NCI-H748 (cell line): ENCODE measurements at regions not wholly inside any gene's neighbourhood (a gene's known extent, or its start where the extent isn't known, plus 50 kb on each side); places are given as distances from the start of the nearest gene placed in this dataset.
"Not testable (repeated sequence)": the region's sequence is repeated elsewhere in the genome, so short reads cannot be mapped to it uniquely, and the experiment has no call there.

Source experiments
- DNase-seq: peaks from one replicate; lab custom pipeline; 2025; ENCODE audit not compliant: unreplicated experiment; lab: John Stamatoyannopoulos, UW

DNA sequence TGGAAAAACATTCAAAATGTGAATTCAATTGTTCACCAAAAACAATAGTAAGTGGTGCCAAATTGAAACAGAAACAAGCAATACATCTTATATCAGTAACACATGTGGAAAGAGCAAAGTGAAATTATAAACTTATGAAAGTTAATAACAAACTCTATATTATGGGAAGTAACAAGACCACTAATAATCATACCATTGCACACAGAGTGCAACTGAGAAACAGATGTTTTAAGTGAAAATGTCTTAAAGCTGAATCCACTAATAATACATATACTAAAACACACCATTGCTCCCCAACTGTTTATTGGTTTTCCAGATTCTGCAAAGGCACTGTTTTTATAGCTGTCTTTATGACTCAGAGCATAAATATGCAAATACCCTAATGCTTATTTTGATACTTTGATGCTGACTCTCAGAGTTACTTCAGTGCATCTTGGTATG, 292.3 kb downstream of the RFPL4B start:
- DNase-seq, result no peak

DNA sequence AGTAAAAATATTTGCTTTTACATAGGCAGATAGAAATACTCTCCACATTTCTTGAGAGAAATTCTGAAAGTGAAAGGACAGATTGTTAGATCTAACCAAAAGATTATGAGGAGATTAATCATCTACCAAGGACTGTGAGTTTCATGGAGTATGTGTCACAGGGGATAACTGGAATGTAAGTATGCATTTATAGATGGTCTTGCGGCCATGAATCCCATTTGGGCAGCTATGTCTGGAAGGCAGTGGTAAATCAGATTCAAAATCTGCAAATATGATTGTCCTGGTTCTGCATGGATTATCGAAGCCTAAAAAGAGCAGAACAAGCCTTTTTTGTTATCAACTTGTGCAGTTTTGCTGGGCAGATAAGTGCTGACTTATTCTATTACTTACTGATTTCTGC, 293.8 kb downstream of the RFPL4B start:
- no peak for DNase-seq

DNA sequence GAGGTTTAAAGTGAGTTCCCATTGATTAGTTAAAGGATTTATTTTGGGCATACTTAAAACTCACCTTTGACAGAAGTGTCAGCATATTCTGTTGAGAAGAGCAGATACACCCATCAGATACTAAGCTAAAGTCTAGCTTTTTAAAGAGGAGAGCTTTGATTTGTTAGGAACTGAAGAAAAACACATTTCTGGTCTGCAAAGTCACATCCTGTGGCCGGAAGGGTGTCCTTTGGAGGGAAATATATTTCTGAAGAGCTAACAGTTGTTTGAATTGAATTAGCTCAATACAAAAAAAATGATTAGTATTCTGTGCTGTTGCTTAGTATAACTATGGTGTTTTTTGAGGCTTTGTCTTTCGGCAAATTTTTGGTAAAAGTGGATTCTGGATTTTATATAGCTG, 302.7 kb downstream of the RFPL4B start:
- no peak for DNase-seq

DNA sequence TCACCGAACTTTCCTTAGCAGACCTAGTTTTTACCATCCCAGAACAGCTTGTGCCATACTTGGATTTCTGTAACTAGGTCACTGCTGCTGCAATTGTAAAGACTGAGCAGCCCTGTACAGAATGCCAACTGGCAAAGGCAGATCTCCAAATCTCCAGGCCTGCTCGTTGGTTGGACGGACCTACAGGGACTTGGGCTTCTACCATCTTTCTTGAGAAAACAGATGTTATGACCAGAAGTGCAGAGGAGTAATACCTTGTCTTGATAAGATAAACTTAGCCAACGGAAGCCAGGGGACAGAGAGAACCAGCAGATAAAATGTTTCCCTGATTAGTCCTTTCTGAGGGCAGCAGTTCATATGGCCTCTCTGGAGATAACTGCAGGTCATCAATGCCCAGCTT, 304.1 kb downstream of the RFPL4B start:
- DNase-seq, result no peak

DNA sequence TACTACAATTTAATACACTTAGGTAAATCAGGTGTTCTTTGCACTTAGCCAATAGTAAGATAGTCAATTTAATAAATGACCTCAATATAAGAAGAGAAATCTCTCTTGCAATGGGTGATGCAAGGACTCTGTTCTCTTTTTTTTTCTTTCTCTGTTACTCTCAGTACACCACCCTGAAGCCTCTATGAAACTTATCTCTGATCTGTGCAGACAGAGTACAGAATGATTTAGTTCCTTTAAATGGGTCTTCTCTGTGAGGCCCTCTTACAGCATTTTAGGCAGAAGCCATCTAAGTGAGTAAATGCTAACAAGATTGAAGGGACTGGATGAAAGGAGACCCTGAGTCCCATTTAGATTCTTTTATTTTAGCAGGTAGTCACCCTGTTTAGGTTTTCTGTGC, 312.8 kb downstream of the RFPL4B start:
- DNase-seq, result no peak

DNA sequence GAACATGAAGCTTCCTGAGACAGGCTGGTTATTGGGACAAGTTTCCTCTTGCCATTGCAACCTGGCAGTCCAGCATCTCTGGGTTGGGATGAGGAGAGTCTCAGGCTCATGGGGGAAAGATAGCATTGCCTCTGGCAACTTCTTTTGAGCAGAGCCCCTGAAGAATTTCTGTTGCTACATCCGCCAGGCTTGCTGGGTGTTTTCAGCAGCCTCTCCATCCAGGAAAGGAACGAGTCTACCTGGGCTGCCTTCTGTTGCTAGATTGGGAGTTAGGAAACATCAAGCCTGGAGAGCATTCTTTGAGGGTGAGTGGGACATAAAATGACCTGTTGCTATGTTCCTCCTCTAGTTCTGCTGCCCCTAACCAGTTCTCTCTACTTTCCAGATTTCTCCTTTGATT, 313.5 kb downstream of the RFPL4B start:
- DNase-seq, result no peak

DNA sequence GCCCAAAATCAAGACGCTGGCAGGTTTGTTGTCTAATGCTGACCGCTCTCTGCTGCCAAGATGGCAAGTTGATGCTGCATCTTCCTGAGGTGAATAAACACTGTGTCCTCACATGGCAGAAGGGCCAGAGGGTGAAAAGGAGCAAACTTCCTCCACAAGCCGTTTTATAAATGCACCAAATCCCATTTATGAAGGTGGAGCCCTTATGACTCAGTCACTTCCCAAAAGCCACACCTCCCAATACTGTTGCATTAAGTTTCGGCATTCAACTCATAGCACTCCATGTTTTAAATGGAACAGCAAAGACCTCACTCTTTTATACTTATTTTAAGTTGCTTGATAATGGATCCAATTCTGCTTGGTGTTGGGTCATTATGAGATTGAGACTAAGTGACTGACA, 316.6 kb downstream of the RFPL4B start:
- DNase-seq, result no peak

DNA sequence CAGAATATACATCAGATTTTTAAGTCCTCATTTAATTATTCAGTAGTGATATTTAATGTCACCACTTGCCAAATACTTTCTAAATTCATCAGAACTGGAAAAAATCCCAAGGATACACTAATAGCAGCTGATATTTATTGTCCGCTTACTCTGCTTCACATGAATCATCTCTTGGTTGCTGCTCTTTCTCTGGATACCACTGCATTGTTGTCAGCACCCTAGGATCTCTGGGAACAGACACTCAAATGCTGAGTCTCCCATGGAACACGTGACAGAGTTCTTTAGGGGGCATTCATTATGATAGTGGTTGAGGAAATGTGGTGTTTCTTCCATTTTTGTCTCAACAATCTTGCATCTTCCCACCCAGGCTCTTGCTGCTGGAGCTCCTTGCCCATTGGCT, 318.0 kb downstream of the RFPL4B start:
- DNase-seq, result no peak

DNA sequence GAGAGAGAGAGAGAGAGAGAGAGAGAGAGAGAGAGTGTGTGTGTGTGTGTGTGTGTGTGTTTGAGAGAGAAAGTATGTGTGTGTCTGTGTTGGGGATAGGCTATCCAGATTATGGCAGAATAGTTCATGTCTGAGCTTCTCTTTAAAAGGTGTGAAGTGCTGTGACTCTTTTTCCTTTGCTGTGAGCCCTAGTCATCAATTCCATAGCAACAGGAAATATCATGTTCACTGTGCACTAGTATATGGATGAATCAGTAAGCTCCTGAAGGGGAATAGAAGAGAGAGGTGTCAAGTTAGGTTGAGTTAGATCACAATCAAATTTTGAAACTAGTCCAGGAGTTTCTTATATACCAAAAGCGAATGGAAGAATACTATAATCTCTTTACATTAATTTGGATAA, 318.7 kb downstream of the RFPL4B start:
- no peak for DNase-seq

DNA sequence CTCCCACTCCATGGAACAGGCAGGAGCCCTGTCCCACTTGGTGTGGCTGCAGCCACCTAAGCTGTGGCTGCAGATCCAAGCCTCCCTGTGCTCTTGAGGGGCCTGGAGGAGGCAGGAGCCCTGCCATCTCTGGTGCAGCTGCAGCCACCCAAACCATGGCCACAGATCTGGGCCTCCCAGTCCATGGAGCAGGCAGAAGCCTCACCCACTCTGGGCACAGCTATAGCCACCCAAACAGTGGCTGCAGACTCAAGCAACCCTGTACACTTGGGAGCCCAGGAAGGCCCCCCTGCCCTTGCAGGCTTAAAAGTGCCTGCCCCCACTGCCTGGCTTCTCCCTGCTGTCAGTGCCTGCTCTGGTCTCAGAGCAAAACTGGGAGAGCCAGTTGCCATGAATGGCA, 320.3 kb downstream of the RFPL4B start:
- DNase-seq, result no peak

DNA sequence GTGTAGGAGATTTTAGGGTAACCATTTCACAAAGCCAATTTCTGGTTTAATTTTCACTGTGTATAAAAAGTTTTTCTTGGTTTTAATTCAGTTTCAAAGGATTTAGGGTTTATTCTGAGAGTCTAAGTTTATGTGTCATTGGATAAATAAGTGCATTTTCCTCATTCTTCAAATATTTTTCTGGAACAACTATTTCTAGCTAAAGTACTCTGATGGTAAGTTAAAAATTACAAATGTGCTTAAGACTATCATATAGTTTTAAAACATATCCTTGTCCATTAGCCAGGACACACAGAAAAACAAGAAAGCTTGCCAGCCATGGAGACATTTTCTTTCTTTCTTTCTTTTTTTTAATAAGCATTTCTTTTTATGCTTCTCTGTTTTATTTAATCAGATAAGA, 333.0 kb downstream of the RFPL4B start:
- DNase-seq, result no peak

DNA sequence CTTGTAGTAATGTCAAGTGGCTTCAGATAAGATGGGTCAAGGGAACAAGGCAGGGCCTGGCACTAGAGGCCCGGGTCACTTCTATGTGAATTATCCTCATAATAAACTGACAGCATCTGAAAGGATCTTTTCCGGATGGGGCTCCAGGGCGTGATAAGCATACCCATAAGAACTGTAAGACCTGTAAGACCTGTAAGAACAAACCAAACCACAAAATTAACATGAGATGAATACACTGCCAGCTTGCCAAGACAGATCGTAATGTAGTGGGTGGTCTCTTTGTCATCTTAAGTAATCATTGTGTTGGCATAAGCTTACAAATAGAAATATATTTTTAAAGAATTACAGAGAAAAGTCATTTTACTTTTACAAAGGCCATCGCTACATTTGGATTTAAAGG, 334.9 kb downstream of the RFPL4B start:
- no peak for DNase-seq

DNA sequence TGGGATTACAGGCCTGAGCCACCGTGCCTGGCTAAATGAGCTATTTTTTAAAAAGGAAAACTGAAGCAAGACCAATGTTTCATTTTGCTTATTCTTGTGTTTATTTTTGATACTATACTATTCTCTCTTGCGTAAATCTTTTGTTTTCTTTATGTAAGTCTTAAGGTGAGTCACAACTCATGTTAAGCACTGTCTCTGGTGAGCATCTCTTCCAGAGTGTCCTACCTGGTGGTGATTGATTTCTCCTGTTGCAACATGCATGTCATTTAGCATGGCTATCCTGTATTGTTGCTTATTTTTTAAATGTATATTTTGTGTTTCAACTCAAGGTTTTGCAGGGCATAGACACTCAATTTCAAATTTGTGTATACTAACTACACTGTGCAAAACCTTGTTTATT, 336.0 kb downstream of the RFPL4B start:
- DNase-seq, result no peak

DNA sequence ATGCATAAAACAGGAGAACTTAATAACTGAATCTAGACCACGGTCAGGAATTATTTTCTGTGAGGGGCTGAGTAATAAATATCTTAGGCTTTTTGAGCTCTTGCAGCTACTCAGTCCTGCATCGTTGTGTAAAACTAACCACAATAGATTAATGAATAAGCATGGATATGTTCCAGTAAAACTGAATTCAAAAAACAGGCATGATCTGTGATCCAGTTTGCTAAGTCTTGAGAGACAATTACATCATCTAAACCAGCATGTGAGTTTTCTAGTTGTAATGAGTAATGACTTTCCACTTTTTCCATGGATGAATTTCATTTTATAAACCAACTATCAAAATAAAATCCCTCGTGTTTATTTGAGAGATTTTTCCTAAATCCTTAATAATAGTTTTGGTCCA, 336.8 kb downstream of the RFPL4B start:
- no peak for DNase-seq

DNA sequence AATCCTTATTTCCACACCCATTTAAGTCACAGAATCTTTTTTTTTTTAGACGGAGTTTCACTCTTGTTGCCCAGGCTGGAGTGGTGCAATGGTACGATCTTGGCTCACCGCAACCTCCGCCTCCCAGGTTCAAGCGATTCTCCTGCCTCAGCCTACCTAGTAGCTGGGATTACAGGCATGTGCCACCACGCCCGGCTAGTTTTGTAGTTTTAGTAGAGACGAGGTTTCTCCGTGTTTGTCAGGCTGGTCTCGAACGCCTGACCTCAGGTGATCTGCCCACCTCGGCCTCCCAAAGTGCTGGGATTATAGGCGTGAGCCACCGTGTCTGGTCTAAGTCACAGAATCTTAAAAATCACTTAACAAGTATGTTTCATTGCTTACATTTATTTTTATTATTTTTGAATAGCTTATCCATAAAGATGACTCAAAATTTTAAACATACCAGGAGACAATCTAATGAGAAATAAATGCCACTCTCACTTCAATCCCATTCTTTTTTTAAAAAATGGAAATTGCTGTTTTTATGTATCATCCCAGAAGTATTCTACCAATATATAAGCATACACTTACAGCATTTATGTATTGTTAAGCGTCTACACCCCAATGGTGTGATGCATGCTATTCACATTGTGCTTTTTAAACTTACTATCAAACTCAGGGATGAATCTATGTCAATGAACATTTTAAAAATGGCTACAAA, 338.5 kb downstream of the RFPL4B start:
- DNase-seq, result not testable (repeated sequence)

DNA sequence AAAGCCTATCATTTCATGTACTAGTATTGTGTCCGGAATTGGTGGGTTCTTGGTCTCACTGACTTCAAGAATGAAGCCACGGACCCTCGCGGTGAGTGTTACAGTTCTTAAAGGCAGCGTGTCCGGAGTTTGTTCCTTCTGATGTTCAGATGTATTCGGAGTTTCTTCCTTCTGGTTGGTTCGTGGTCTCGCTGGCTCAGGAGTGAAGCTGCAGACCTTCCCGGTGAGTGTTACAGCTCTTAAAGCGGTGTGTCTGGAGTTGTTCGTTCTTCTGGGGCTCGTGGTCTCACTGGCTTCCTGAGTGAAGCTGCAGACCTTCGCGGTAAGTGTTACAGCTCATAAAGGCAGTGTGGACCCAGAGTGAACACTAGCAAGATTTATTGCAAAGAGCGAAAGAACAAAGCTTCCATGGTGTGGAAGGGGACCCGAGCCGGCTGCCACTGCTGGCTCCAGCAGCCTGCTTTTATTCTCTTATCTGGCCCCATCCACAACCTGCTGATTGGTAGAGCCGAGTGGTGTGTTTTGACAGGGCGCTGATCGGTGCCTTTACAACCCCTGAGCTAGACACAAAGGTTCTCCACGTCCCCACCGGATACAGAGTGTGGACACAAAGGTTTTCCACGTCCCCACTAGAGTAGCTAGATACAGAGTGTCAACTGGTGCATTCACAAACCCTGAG, 341.5 kb downstream of the RFPL4B start:
- DNase-seq, result peak; percentile 79

DNA sequence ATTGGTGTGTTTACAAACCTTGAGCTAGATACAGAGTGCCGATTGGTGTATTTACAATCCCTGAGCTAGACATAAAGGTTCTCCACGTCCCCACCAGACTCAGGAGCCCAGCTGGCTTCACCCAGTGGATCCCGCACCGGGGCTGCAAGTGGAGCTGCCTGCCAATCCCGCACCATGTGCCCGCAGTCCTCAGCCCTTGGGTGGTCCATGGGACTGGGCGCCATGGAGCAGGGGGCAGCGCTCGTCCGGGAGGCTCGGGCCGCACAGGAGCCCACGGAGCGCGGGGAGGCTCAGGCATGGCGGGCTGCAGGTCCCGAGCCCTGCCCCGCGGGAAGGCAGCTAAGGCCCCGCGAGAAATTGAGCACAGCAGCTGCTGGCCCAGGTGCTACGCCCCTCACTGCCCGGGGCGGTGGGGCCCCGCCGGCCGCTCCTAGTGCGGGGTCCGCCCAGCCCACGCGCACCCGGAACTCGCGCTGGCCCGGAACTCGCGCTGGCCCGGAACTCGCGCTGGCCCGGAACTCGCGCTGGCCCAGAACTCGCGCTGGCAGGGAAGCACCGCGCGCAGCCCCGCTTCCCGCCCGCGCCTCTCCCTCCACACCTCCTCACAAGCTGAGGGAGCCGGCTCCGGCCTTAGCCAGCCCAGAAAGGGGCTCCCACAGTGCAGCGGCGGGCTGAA, 342.2 kb downstream of the RFPL4B start:
- not testable (repeated sequence) for DNase-seq

DNA sequence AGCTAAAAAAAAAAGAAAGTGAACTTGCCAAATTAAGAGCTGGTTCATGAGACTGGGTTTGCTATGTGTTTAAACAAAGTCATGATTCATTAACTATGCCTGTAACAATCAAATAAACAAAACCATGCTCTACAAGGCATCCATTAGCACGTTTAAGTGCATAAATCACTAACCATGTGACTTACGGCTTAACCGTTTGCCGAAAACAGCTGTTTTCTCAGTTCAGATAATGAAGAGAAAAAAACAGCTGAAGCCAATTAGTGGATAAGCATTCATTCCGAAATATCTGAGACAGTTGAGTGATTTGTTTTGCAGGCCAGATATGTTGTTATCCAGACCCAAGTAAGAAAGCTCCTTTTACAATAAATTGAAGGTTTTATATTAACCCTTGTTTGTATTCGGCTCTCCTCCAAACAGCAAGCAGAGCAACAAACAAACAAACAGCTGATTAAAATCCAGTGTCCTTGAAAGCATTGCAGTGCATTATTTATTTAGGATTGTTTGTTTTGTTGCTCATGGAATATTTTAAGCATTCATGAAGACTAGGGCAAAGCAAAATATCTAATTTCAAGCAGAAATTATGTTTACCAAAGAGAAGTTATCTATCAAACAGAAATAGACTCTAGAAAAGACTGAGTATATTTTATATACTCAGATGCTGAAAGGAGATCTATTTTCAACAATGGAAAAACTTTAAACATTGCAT, 343.5 kb downstream of the RFPL4B start:
- DNase-seq, result peak; percentile 93

DNA sequence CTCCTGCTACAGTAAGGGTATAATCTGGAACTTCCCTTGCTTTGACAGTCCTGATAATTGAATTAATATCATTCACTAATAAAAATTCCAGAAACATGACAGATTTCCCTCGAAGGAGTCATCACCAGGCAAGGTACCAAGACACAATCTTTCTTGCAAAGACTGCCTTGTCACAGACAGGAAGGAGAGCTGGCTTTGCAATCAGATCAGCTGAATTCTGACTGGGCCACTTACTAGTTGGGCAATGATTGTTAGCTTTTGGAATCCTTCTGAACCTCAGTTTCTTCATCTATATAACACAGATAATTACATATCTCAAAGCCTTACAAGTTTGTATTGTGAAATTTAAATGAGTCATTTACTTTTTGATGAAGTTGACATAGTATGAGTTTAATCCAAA, 344.2 kb downstream of the RFPL4B start:
- peak; percentile 15 for DNase-seq

DNA sequence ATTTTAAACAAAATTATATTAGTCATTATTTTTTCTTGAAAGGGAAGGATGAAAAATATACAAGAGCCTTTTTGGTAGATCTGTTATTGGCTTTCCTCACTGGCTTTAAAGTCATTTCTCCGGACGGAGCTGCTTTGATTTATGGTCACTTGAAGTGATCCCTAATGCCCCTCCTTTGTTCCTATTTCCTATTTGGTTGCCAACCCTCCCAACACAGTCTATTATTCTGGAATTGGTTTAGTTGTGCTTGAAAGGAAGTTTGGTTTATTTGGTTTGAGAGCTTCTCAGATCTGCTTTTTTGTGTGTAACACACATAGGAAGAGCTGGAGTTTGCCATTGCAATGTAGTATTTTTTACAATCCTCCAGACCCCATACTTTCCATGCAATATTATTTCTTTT, 347.9 kb downstream of the RFPL4B start:
- DNase-seq, result peak; percentile 87

DNA sequence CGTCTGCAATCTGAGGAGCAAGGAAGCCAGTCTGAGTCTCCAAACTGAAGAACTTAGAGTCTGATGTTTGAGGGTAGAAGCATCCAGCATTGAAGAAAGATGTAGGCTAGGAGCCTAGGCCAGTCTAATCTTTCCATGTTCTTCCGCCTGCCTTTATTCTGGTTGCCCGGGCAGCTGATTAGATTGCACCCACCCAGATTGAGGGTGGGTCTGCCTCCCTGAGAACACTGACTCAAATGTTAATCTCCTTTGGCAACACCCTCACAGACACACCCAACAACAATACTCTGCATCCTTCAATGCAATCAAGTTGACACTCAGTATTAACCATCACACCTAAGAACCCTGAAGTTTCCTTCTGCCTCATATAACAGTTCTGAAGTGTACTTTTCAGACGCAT, 350.1 kb downstream of the RFPL4B start:
- DNase-seq, result no peak

DNA sequence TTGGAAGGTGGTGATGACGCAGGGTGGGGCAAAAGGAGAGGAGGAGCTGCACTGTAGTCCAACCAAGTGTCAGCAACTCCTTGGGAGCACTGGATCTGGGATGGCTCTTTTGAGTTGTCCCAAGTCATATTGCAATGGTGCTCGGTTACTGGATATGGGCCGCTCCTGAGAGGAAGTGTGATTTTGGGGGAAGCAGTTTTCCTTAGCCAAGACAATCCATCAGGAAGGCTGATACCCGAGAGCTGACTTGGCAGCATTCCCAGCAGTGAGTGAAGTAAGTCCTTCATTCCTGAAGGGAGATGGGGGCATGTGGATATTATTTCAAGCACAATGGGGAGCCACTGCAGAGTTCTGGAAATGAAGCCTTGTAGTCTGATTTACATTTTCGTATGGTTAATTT, 354.1 kb downstream of the RFPL4B start:
- DNase-seq, result peak; percentile 31
